Gastrocnemius medialis (tissue), 4 donors: ENCODE measurements at regions not wholly inside any gene's neighbourhood (a gene's known extent, or its start where the extent isn't known, plus 50 kb on each side); places are given as distances from the start of the nearest gene placed in this dataset.

Experiments
- CTCF ChIP-seq, 5 experiments: fragments of 450-650 bp in 3 of 5; fragments of 200-600 bp in 2 of 5; sonication (generic) in 2 of 5; IDR thresholded peaks in 4 of 5; conservative IDR thresholded peaks in 1 of 5; 1 replicate in 4 of 5; 2 replicates in 1 of 5; pipeline ENCODE4 v1.5.1; 2016 to 2019; ENCODE audit warnings: antibody characterized with exemption in 5 of 5, mild to moderate bottlenecking in 3 of 5, moderate library complexity in 3 of 5
- POLR2A ChIP-seq, 2 donors: fragments of 450-650 bp; IDR thresholded peaks; one replicate each; pipeline ENCODE4 v1.6.1; 2017; ENCODE audit warnings: antibody characterized with exemption in 2 of 2, mild to moderate bottlenecking in 2 of 2, moderate library complexity in 2 of 2

GRCh38 chr2:35526741-35527140, 828.8 kb upstream of the CRIM1 start:
- TF ChIP-seq CTCF (IDR thresholded peaks at IDR 0.05 in 4 of 5, conservative IDR thresholded peaks at IDR 0.05 in 1 of 5) (no peak), POLR2A (IDR thresholded peaks at IDR 0.05) (no peak)
